ENCODE measurements at regions not wholly inside any gene's neighbourhood (a gene's known extent, or its start where the extent isn't known, plus 50 kb on each side); places are given as distances from the start of the nearest gene placed in this dataset.
"Not testable (repeated sequence)": the region's sequence is repeated elsewhere in the genome, so short reads cannot be mapped to it uniquely, and the experiment has no call there.

DNA sequence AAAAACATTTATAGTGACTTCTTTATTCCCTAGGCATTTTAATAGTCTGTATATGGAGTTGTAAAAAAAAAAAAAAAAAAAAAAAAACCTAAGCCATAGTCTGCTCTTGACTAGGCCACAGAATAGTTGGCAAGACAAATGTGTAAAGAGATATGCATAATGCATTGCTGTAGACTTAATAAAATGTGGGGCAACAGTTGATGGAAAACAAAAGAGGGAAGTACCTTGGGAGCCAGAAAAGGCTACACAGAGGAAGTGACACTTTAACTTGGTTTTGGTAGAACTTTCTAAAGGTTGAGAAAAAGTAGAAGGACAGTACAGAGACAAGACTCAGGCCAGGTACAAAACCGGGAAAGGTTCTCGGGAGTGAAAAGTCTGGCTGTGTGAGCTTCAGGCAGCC lies 802.9 kb upstream of the ADAMTS5 start:
- no peak overlapping the region for H3K27ac ChIP-seq
- DNase-seq (ENCODE audit: low spot score) = no peak
- CTCF ChIA-PET = no interaction called here
- no peak for TF ChIP-seq CTCF (conservative IDR thresholded peaks at IDR 0.05; ENCODE audit: low read depth)
- POLR2A ChIA-PET (ENCODE audit: low non-redundant PET) = no interaction called here

- CTCF ChIA-PET; DNase-seq (ENCODE audit: low spot score); POLR2A ChIA-PET (ENCODE audit: low non-redundant PET); H3K27ac ChIP-seq: not testable (repeated sequence)
These were observed 801.3 kb upstream of the ADAMTS5 start for GRCh38 chr21:27768046-27768637.

DNA sequence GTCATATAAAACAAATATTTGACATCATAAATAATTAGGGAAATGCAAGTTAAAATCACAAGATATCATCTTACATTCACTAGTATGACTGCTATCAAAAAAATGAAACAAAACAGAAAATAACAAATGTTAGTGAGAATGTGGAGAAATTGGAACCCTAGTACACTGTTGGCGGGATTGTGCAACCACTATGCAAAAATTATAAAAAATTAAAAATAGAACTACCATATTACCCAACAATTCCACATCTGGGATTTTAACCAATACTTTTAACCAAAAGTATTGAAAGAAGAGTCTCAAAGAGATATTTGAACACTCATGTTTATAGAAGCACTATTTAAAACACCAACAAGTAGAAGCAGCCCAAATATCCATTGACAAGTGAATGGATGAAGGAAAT lies 797.2 kb upstream of the ADAMTS5 start:
- ChIA-PET POLR2A (ENCODE audit: low non-redundant PET) (no interaction called here), CTCF (no interaction called here)
- TF ChIP-seq CTCF (conservative IDR thresholded peaks at IDR 0.05; ENCODE audit: low read depth) = no peak
- no peak for DNase-seq (ENCODE audit: low spot score)
- H3K27ac ChIP-seq = no peak overlapping the region

GRCh38 chr21:27761623-27762022 lies 794.7 kb upstream of the ADAMTS5 start:
- no peak for DNase-seq (ENCODE audit: low spot score)
- no peak for TF ChIP-seq CTCF (conservative IDR thresholded peaks at IDR 0.05; ENCODE audit: low read depth)
- ChIA-PET POLR2A (ENCODE audit: low non-redundant PET) (no interaction called here), CTCF (no interaction called here)
- no peak overlapping the region for H3K27ac ChIP-seq

GRCh38 chr21:27759820-27760219 lies 792.9 kb upstream of the ADAMTS5 start:
- no peak for TF ChIP-seq CTCF (conservative IDR thresholded peaks at IDR 0.05; ENCODE audit: low read depth)
- ChIA-PET CTCF (interaction anchor here (0.7 to 1.0 kb wide), 2 partner anchors 684 to 985 kb away, joined by 3 read pairs; no protein-coding TSS in a partner anchor), POLR2A (ENCODE audit: low non-redundant PET) (no interaction called here)
- no peak for DNase-seq (ENCODE audit: low spot score)
- no peak overlapping the region for H3K27ac ChIP-seq

GRCh38 chr21:27759091-27759659 lies 792.3 kb upstream of the ADAMTS5 start:
- POLR2A ChIA-PET (ENCODE audit: low non-redundant PET) = no interaction called here
- H3K27ac ChIP-seq = no peak overlapping the region
- TF ChIP-seq CTCF (conservative IDR thresholded peaks at IDR 0.05; ENCODE audit: low read depth) = no peak
- CTCF ChIA-PET = interaction anchor here (0.6 to 1.0 kb wide), 3 partner anchors 507 to 986 kb away, joined by 3 read pairs; no protein-coding TSS in a partner anchor
- DNase-seq (ENCODE audit: low spot score) = no peak

DNA sequence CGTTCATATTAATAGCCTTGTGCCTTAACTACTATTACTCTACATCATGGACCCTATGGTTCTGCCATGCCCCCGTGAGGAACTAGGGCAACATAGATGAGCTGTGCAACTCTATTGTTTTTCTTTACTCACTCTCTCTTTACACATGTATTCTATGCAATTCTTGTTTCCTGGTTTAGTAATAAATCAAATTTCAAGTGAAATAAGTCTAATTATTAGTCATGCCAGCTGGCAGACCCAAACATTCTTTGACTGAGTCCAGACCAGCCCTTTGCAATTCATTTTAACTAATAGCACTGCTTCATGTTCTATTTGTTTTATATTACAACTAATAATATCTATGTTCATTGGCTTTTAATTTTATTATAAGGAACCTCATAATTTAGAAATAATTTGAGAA lies 789.3 kb upstream of the ADAMTS5 start:
- ChIA-PET CTCF (no interaction called here), POLR2A (ENCODE audit: low non-redundant PET) (no interaction called here)
- no peak overlapping the region for H3K27ac ChIP-seq
- DNase-seq (ENCODE audit: low spot score) = no peak
- TF ChIP-seq CTCF (conservative IDR thresholded peaks at IDR 0.05; ENCODE audit: low read depth) = no peak

Measured in RWPE1 (cell line).